ENCODE measurements at regions not wholly inside any gene's neighbourhood (a gene's known extent, or its start where the extent isn't known, plus 50 kb on each side); places are given as distances from the start of the nearest gene placed in this dataset.
"Not testable (repeated sequence)": the region's sequence is repeated elsewhere in the genome, so short reads cannot be mapped to it uniquely, and the experiment has no call there.

- DNase-seq (no peak), ATAC-seq (no peak)
- H3K36me3 ChIP-seq: no peaks in the 10 kb centered on the region
- H3K4me3 ChIP-seq: no peak overlapping the region
- no peaks in the 10 kb centered on the region for H3K27me3 ChIP-seq (ENCODE audit: low read depth)
- no peak for TF ChIP-seq CTCF (IDR thresholded peaks at IDR 0.05)
- H3K9me3 ChIP-seq: no peaks in the 10 kb centered on the region
- no peaks in the 10 kb centered on the region for H3K4me1 ChIP-seq
- intact Hi-C loops (cut with DNase I): no loop called here
- no peak overlapping the region for H3K27ac ChIP-seq
These were observed 222.9 kb upstream of the KCNK2 start for GRCh38 chr1:214859647-214860046.

- no peaks in the 10 kb centered on the region for H3K27me3 ChIP-seq (ENCODE audit: low read depth)
- no peak for ATAC-seq
- intact Hi-C loops (cut with DNase I): no loop called here
These were observed 220.9 kb upstream of the KCNK2 start for GRCh38 chr1:214861615-214862014.

GRCh38 chr1:214862421-214862820 lies 220.1 kb upstream of the KCNK2 start:
- Histone ChIP-seq H3K9me3 (no peaks in the 10 kb centered on the region), H3K4me3 (no peak overlapping the region), H3K27me3 (ENCODE audit: low read depth) (no peaks in the 10 kb centered on the region), H3K27ac (no peak overlapping the region), H3K4me1 (no peaks in the 10 kb centered on the region), H3K36me3 (no peaks in the 10 kb centered on the region)
- intact Hi-C loops (cut with DNase I): no loop called here
- DNase-seq (no peak), ATAC-seq (no peak)
- no peak for TF ChIP-seq CTCF (IDR thresholded peaks at IDR 0.05)

More at GRCh38 chr1:214861615-214862014, 220.9 kb upstream of the KCNK2 start:
- Histone ChIP-seq H3K4me3 (no peak overlapping the region), H3K4me1 (no peaks in the 10 kb centered on the region), H3K27ac (no peak overlapping the region), H3K9me3 (no peaks in the 10 kb centered on the region), H3K36me3 (no peaks in the 10 kb centered on the region)
- no peak for DNase-seq
- no peak for TF ChIP-seq CTCF (IDR thresholded peaks at IDR 0.05)

- H3K27me3 ChIP-seq (ENCODE audit: low read depth): no peaks in the 10 kb centered on the region
- no peaks in the 10 kb centered on the region for H3K36me3 ChIP-seq
- TF ChIP-seq CTCF (IDR thresholded peaks at IDR 0.05): no peak
- H3K4me3 ChIP-seq: no peak overlapping the region
- intact Hi-C loops (cut with DNase I): no loop called here
- no peak for DNase-seq
- no peaks in the 10 kb centered on the region for H3K9me3 ChIP-seq
- no peak overlapping the region for H3K27ac ChIP-seq
- no peak for ATAC-seq
- H3K4me1 ChIP-seq: no peaks in the 10 kb centered on the region
These were observed 217.4 kb upstream of the KCNK2 start for GRCh38 chr1:214864896-214865688.

GRCh38 chr1:214870426-214870825 lies 212.1 kb upstream of the KCNK2 start:
- H3K4me3 ChIP-seq; H3K9me3 ChIP-seq; H3K27ac ChIP-seq; DNase-seq; ATAC-seq; H3K27me3 ChIP-seq (ENCODE audit: low read depth); H3K36me3 ChIP-seq; intact Hi-C loops (cut with DNase I); H3K4me1 ChIP-seq: not testable (repeated sequence)

GRCh38 chr1:214880956-214881355 lies 201.6 kb upstream of the KCNK2 start:
- H3K27ac ChIP-seq: no peak overlapping the region
- H3K27me3 ChIP-seq (ENCODE audit: low read depth): no peaks in the 10 kb centered on the region
- no peak for TF ChIP-seq CTCF (IDR thresholded peaks at IDR 0.05)
- H3K4me3 ChIP-seq: no peak overlapping the region
- no peaks in the 10 kb centered on the region for H3K36me3 ChIP-seq
- H3K4me1 ChIP-seq: no peaks in the 10 kb centered on the region
- intact Hi-C loops (cut with DNase I): no loop called here
- ATAC-seq: no peak
- no peaks in the 10 kb centered on the region for H3K9me3 ChIP-seq
- no peak for DNase-seq
